Amniotic epithelial cell (primary cell): ENCODE measurements at regions not wholly inside any gene's neighbourhood (a gene's known extent, or its start where the extent isn't known, plus 50 kb on each side); places are given as distances from the start of the nearest gene placed in this dataset.
A peak's percentile ranks its signal among the peaks of the same experiment; 100 is the strongest.

Experiments
- DNase-seq: peaks from one replicate; pipeline ENCODE4 v3.0.0-alpha.2; 2010; ENCODE audit warnings: low read depth

DNA sequence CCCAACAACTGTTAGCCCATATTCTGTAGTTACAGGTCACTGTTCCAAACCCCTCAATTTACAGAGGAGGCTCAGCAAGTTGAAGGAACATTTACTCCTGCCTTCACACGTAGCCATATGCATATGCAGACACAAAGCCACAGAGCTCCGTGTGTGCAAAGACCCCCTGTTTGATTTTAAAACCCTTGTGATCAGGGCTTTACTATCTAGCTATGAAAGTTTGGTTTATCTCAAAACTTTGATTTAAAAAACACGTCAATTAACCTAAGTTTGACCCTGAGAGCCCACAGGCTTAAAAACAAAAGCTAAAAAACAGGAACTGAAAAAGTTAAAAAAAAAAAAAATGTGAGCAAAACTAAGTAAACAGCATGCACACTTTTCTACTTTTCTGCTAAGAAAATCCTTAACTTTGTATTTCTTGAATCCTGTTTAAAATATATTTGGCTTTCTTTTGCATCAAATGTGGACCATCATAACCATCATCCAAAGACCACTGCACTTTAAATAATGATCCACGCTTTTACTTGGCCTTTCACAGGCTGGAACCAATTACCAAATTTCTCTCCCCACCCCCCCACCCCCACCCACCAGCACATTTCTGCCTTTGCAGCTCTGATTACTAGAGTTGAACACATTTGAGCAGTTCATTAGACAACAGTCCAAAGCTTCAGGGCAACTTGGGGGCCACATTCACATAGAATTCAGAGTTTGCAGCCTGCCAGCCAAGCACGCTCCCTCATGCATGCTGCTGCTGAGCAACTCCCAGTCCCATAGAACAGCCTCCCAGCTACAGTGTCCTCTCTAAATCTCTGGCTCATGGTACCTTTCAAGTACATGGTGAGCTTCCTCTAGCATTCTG, 128.8 kb upstream of the MAP3K1 start:
- DNase-seq = no peak

DNA sequence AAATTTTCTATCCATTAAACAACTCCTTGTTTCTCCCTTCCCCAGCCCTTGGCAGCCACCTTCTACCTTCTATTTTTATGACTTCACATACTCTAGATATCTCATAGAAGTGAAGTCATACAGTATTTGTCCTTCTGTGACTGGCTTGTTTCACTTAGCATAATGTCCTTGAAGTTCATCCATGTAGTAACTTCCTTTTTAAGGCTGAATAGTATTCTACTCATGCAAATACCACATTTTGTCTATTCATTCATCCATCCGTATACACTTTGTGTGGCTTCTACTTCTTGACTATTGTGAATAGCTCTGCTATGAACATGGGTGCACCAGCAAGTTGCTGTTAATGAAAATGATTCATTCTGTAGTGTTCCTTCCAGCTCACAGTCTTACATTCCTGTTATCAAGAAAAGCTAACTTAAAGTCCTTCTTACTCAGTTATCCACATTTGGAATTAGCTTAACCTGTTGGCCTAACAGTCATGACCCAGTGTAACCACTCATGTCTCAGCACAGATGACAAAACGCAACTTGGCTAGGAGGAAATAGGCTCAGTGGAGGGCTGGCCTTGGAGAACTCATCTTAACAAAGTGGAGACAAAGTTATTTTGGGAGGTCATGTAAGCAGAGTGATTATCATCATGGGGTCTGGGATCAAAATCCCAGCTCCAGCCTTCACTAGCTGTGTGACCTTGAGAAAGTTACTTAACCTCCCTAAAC, 129.7 kb upstream of the MAP3K1 start:
- peak; percentile 31 for DNase-seq

DNA sequence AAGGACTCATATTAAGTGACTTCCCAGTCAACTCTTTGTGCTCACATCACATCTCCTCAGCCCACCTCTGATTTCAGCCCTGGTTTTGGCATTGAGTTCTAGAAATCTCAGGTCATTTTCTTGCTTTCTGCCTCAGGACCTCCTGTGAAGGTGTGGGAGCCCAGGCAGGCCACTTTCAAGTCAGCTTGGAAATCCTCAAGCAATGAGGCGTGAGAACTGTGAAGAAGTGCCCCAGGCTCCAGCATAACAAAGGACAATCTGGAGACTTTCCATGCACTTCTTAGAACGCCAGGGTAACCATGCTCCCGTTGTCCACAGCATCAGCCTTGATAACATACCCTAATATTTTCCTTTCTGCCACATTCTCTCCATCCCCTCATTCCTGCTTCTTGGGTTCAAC, 131.2 kb upstream of the MAP3K1 start:
- DNase-seq = no peak

DNA sequence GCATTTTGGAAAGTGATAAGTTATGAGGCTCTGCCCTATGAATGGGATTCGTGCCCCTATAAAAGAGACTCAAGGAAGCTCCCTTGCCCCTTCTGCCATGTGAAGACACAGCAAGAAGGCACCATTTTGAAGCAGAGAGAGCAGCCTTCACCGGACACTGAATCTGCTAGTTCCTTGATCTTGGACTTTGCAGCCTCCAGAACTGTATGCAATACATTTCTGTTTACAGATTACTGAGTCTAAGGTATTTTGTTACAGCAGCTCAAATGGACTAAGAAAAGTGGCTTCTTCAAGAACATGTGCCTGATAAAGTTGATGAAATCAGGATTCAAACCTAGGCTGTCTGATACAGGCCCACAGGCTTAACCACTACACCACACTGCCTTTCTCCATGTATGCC, 131.6 kb upstream of the MAP3K1 start:
- DNase-seq = no peak

- no peak for DNase-seq
Observed at GRCh38 chr5:56683281-56683680, 132.1 kb upstream of the MAP3K1 start.

- peak; percentile 78 for DNase-seq
Observed at GRCh38 chr5:56681346-56681745, 134.0 kb upstream of the MAP3K1 start.

DNA sequence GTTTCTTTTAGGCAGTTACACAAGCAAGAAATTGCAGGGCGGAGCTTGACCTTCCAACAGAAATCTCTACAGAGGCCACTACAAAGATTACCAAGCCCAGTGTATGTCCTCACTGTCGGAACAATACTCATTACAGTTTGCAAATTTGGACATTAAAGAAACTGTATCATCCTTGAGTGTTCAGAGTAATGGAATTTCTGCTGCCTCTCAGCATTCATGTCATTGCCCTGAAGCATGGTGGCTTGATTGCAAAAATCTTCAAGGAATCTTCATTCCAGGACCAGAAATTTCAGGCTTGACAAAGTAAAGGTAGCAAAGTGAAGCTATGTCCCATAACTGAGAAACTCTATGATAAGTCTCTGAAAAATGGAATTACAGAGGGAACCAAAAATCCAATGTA, 134.6 kb upstream of the MAP3K1 start:
- no peak for DNase-seq

GRCh38 chr5:56677690-56678305, 137.6 kb upstream of the MAP3K1 start:
- DNase-seq = no peak

GRCh38 chr5:56676091-56676768, 139.1 kb upstream of the MAP3K1 start:
- no peak for DNase-seq

DNA sequence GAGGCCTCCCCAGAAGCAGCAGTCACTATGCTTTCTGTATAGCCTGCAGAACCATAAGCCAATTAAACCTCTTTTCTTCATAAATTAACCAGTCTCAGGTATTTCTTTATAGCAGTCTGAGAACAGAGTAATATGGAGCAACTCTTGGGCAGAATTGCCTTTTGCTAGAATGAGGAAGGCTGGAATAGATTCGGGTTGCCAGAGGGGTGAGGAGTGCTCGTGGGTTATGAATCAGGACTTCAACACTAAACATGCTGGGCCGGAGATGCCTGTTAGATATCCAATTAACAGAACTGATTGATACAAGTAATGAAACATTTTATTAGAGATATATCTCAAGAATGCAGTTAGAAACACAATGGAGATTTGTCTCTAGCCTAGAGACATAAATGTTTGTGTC, 140.9 kb upstream of the MAP3K1 start:
- DNase-seq = no peak

- DNase-seq = no peak
Observed at GRCh38 chr5:56673171-56673570, 142.2 kb upstream of the MAP3K1 start.

DNA sequence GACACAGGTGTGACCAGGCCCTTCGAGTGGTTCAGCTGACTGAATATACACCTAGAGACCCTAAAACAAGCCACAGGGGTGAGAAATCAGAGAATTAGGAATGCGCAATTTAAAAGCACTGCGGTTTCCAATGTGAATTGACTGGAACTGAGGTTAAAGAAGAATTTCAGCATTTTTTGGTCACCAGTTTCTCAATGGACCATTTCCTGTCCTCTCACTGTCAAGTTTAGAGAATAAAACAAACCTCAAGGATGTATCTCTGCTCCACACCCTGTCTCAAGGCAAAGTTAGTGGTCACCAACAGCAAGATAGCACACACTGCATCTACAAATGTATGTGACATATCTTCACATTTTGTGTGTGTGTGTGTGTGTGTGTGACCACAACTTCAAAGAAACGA, 143.8 kb upstream of the MAP3K1 start:
- no peak for DNase-seq

GRCh38 chr5:56670916-56671315, 144.4 kb upstream of the MAP3K1 start:
- no peak for DNase-seq

GRCh38 chr5:56669534-56670483, 145.5 kb upstream of the MAP3K1 start:
- no peak for DNase-seq

- no peak for DNase-seq
Observed at GRCh38 chr5:56668996-56669395, 146.4 kb upstream of the MAP3K1 start.

DNA sequence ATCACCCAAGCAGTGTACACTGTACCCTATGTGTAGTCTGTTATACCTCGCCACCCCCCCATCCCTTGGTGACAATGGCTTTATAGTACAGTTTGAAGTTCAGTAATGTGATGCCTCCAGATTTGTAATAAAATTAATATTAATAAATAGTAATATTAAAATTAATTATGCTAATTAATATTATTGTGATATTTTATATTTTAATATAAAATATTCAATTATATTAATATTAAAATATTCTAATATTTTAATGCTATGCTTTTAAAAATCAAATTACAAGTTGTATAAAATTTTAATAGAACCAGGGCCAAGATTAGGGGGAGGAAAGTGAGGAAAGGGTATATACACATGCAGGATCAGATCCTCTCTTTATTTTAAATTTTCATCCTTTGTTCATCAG, 147.7 kb upstream of the MAP3K1 start:
- DNase-seq = no peak

DNA sequence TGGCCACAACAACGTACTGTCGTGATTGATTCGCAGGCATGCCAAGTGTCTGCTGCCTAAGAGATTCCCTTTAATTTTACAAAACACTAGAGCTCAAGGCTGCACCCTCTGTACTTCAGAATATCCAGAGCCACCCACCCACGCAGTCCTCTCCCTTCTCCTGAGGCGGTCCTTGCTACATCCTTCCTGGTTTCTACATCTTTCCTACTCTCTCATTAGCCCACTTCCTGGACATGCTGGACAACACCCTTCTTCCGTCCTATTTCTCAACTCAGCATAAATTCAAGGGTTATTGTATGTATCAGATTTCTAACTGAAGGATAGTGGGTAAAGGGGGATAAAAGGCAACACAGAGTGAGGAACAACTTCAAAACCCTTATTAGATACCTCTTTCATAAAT, 148.4 kb upstream of the MAP3K1 start:
- no peak for DNase-seq

GRCh38 chr5:56665117-56665516, 150.2 kb upstream of the MAP3K1 start:
- DNase-seq = peak; percentile 53

DNA sequence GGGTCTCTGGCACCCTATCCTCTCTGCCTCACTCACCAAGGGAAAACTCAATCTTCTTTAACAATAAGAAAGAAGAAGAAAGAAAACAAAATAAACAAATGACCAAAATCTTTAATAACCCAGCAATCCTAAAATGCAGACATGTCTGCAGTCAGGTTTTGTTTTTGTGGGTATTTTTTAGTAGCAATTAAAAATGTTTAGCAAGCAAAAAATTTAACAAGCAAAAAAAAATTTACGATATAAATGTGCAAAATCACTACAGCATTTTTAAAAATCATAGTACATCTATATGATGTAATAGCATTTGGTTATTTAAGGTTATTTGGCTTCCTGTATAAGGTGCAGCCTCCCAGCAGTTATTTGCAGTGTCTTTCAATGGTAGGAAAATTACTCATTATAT, 151.3 kb upstream of the MAP3K1 start:
- no peak for DNase-seq

- DNase-seq = no peak
Observed at GRCh38 chr5:56663523-56663922, 151.8 kb upstream of the MAP3K1 start.

DNA sequence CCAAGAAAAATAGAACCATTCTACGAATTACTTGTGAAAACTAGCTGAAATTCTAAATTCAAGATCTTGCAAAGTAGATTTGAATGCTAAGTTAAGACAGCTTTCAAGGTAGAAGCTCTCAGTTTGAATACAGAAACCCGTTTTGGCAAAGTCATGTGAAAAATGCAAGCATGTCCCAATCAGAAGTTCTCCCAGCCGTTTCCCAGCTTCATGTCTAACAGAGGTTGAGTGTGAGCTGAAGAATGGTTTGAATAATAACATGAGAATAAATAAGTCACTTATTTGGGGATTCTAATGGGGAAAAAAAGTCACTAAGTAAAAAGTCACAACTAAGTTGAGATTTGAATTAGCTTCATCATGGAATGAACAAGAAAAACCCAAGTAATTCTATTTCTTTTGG, 152.5 kb upstream of the MAP3K1 start:
- no peak for DNase-seq
